ENCODE measurements at regions not wholly inside any gene's neighbourhood (a gene's known extent, or its start where the extent isn't known, plus 50 kb on each side); places are given as distances from the start of the nearest gene placed in this dataset.

DNA sequence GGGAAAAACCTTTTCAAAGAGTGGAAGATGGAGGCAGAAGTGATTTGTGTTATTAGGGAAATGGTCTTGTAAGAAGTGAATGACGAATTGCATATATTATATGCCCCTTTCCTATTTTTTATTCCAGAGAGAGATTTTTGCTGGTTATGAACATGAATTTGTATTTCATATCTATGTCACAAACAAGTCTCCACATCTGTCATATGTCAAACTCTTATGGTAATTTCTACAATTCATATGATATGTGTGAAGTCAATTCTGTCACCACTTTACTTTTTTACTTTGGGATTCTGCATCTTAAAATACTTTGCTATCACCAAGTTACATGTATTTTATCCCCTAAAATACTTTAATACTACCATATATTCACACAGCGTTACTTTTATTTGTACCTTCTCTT, 594.2 kb upstream of the ARPP21 start:
- DNase-seq (ENCODE audit: low spot score), result no peak
- no peaks in the 10 kb centered on the region for H3K4me1 Mint-ChIP-seq (ENCODE audit: low read depth)
- H3K27me3 Mint-ChIP-seq (ENCODE audit: low read depth), result no peaks in the 10 kb centered on the region
- no peak overlapping the region for H3K4me3 Mint-ChIP-seq (ENCODE audit: low read depth)
- H3K27ac Mint-ChIP-seq, result no peak overlapping the region
- no peaks in the 10 kb centered on the region for H3K36me3 Mint-ChIP-seq (ENCODE audit: low read depth)
- H3K9me3 Mint-ChIP-seq, result no peaks in the 10 kb centered on the region
- intact Hi-C loops (cut with micrococcal nuclease), result no loop called here

DNA sequence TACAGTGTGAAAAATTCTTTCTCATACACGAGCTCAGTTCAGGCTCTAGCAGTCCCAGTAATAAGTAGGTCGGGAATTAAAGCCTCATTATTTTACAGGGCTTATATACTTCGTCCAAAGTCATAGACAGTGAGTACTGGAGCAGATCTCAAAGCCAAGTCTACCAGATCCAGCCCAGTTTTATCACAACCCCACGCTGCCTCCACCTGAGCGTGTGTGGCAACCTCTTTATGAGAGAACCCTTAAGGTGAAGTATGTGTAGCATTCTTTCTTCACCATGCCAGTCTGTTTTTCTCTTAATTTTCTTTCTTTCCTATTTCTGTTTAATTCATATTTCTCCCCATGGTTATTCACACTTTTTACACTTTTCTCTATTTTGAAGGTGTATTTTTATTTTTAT, 574.6 kb upstream of the ARPP21 start:
- Mint-ChIP-seq H3K27ac (no peak overlapping the region), H3K4me1 (ENCODE audit: low read depth) (no peaks in the 10 kb centered on the region), H3K36me3 (ENCODE audit: low read depth) (no peaks in the 10 kb centered on the region), H3K27me3 (ENCODE audit: low read depth) (no peaks in the 10 kb centered on the region), H3K9me3 (no peaks in the 10 kb centered on the region), H3K4me3 (ENCODE audit: low read depth) (no peak overlapping the region)
- intact Hi-C loops (cut with micrococcal nuclease), result no loop called here
- DNase-seq (ENCODE audit: low spot score), result no peak

DNA sequence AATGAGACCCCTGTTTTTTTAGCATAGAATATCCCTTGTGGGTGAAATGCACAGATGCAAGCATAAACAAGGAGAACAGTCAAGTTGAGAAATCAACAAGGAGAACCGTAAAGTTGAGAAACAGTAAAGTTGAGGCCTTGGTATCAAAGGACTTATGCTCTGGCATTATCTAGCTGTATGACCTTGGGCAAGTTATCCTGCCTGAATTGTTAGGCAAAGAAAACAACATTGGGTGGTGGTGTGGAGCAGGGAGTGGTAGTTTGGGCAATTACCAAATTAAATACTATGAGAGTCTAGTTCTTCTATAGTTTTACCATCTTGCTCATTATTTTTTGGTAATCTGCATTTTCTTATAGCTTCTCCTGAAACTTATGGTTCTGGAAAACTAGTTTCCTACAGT, 573.4 kb upstream of the ARPP21 start:
- intact Hi-C loops (cut with micrococcal nuclease), result no loop called here
- no peak overlapping the region for H3K4me3 Mint-ChIP-seq (ENCODE audit: low read depth)
- H3K9me3 Mint-ChIP-seq, result no peaks in the 10 kb centered on the region

DNA sequence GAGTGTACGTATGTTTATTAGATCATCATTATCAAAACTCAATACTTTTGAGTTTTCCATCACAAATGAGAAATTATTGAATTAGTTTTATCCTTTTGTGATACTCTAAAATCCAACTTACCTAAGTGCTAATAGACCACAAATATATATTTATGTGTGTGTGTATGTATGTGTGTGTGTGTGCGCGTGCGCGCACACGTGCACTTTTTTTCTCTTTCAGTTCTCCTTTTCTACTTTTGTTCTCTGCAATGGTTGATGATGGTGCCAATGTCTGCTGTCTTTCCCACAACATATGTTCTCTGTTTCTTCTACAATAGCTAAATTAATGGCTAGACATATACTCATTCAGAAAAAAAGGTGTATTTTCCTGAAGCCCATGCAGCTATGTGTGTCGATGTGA, 571.6 kb upstream of the ARPP21 start:
- no peaks in the 10 kb centered on the region for H3K27me3 Mint-ChIP-seq (ENCODE audit: low read depth)
- intact Hi-C loops (cut with micrococcal nuclease), result no loop called here
- no peak overlapping the region for H3K4me3 Mint-ChIP-seq (ENCODE audit: low read depth)
- H3K27ac Mint-ChIP-seq, result no peak overlapping the region
- no peaks in the 10 kb centered on the region for H3K4me1 Mint-ChIP-seq (ENCODE audit: low read depth)
- H3K9me3 Mint-ChIP-seq, result no peaks in the 10 kb centered on the region
- H3K36me3 Mint-ChIP-seq (ENCODE audit: low read depth), result no peaks in the 10 kb centered on the region
- no peak for DNase-seq (ENCODE audit: low spot score)

More for the DNA sequence above, 573.4 kb upstream of the ARPP21 start:
- no peak for DNase-seq (ENCODE audit: low spot score)
- no peaks in the 10 kb centered on the region for H3K4me1 Mint-ChIP-seq (ENCODE audit: low read depth)
- no peak overlapping the region for H3K27ac Mint-ChIP-seq
- H3K27me3 Mint-ChIP-seq (ENCODE audit: low read depth), result no peaks in the 10 kb centered on the region
- no peaks in the 10 kb centered on the region for H3K36me3 Mint-ChIP-seq (ENCODE audit: low read depth)

DNA sequence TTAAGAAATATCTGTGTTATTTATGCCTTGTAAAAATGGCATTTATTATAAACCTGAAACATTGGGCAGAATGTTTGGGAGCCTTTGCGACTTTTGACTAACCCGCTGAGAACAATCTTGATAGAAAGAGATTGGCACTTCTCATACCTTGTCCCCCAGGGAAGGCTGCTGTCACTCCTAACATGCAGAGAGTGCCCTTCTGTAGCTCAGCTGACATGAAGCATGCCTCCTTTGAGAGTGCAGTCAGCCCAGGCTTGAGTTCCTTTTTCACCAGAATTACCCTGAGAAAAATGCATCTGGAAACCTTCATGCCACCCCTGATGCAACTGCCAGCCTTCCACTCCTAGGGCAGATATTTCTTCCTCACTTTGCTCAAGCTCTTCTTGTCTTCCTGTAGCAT, 569.2 kb upstream of the ARPP21 start:
- Mint-ChIP-seq H3K36me3 (ENCODE audit: low read depth) (no peaks in the 10 kb centered on the region), H3K4me3 (ENCODE audit: low read depth) (no peak overlapping the region), H3K27me3 (ENCODE audit: low read depth) (no peaks in the 10 kb centered on the region), H3K4me1 (ENCODE audit: low read depth) (no peaks in the 10 kb centered on the region), H3K27ac (no peak overlapping the region), H3K9me3 (no peaks in the 10 kb centered on the region)
- intact Hi-C loops (cut with micrococcal nuclease), result no loop called here
- no peak for DNase-seq (ENCODE audit: low spot score)

DNA sequence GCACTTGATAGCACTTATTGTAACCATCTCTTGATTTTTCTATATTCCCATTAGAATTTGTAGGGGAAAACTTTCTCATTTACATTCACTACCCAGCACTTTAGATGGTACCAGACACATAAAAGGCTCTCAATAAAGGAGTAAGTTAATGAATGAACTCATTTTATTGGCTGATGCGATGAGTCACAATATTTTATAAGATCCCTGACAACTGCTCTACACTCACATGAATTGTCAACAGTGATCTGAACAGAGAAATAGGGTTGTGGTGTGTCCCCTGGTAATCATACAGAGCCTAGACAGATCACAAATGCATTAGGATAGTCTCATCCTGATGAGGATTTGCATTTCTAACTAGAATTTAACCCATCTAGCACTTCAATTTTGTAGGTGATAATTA, 567.6 kb upstream of the ARPP21 start:
- DNase-seq (ENCODE audit: low spot score), result no peak
- no peaks in the 10 kb centered on the region for H3K36me3 Mint-ChIP-seq (ENCODE audit: low read depth)
- H3K27me3 Mint-ChIP-seq (ENCODE audit: low read depth), result no peaks in the 10 kb centered on the region
- intact Hi-C loops (cut with micrococcal nuclease), result no loop called here
- no peaks in the 10 kb centered on the region for H3K4me1 Mint-ChIP-seq (ENCODE audit: low read depth)
- no peaks in the 10 kb centered on the region for H3K9me3 Mint-ChIP-seq
- no peak overlapping the region for H3K27ac Mint-ChIP-seq
- no peak overlapping the region for H3K4me3 Mint-ChIP-seq (ENCODE audit: low read depth)

DNA sequence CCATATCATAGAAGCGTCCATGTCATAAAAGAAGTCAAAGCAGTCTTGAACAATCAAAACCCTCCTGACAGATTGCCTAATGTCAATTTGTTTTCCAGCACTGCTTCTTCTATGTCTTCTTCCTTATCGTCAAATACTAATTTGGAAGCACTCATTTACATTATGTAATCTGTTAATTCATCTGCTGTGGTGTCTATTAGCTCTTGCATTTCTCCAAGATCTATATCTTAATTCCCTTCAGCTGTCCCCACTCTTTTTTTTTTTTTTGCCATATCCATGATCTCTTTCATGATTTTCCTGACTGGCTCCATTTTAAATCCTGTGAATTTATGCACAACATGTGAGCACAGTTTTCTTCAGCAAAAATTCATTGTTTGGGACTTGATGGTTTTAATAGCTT, 560.5 kb upstream of the ARPP21 start:
- Mint-ChIP-seq H3K9me3 (no peaks in the 10 kb centered on the region), H3K4me1 (ENCODE audit: low read depth) (no peaks in the 10 kb centered on the region)

DNA sequence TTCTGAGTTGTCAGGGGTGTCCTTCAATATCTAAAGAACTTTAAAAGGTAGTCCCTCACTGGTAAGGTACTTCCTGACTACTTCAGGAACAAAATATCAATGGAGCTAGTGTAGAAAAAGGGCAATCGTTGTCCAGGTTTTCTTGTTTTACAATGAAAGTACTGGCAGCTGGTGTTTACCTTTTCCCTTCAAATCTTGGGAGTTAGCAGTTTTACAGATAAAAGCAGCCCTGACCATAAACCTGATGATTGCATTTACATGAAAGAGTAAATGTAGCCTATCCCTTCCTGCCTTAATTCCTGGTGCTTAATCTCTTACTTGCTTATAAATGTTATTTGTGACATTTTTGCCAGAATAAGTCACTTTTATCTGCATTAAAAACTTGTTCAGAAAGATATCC, 559.9 kb upstream of the ARPP21 start:
- no peak overlapping the region for H3K4me3 Mint-ChIP-seq (ENCODE audit: low read depth)
- no peaks in the 10 kb centered on the region for H3K27me3 Mint-ChIP-seq (ENCODE audit: low read depth)
- no peaks in the 10 kb centered on the region for H3K36me3 Mint-ChIP-seq (ENCODE audit: low read depth)
- intact Hi-C loops (cut with micrococcal nuclease), result no loop called here
- H3K4me1 Mint-ChIP-seq (ENCODE audit: low read depth), result no peaks in the 10 kb centered on the region
- no peak for DNase-seq (ENCODE audit: low spot score)
- H3K27ac Mint-ChIP-seq, result no peak overlapping the region
- no peaks in the 10 kb centered on the region for H3K9me3 Mint-ChIP-seq

More for the DNA sequence above, 560.5 kb upstream of the ARPP21 start:
- DNase-seq (ENCODE audit: low spot score), result no peak
- intact Hi-C loops (cut with micrococcal nuclease), result no loop called here
- Mint-ChIP-seq H3K4me3 (ENCODE audit: low read depth) (no peak overlapping the region), H3K27me3 (ENCODE audit: low read depth) (no peaks in the 10 kb centered on the region), H3K27ac (no peak overlapping the region), H3K36me3 (ENCODE audit: low read depth) (no peaks in the 10 kb centered on the region)

DNA sequence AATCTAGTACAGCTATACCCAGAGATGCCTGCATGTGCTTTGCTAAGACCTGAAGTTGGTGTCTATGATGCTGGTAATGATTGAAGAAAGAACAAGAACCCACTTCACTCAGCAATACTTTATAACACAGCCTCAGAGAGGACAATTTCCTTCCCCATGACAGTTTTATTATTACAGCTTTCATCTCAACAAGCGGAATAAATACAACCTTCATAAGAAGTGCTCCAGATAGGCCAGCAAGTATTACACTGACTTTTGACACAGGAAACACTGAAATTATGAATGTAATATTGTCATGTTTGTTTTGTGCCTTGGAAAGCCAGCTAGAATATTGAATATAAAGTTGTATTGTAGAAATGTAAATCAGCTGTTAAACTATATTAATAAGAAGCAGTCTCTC, 557.4 kb upstream of the ARPP21 start:
- Mint-ChIP-seq H3K4me3 (ENCODE audit: low read depth) (no peak overlapping the region), H3K27me3 (ENCODE audit: low read depth) (no peaks in the 10 kb centered on the region), H3K27ac (no peak overlapping the region), H3K4me1 (ENCODE audit: low read depth) (no peaks in the 10 kb centered on the region), H3K9me3 (no peaks in the 10 kb centered on the region), H3K36me3 (ENCODE audit: low read depth) (no peaks in the 10 kb centered on the region)
- DNase-seq (ENCODE audit: low spot score), result no peak
- intact Hi-C loops (cut with micrococcal nuclease), result no loop called here

DNA sequence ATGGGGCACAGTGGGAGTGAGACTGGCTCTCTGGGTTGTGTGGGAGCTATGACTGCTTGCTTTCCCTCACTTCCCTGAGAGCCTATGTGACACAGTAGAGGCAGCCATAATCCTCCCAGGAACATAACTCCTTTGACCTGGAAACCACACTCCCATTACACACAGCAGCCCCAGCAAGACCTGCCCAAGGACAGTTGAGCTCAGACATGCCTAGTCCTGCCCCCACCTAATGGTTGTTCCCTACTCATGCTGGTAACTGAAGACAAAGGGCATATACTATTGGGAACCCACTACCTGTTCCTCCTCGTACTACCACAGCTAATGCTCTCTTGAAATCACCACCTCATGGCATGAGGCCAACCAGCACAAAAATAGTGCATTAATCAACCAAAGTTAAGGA, 550.4 kb upstream of the ARPP21 start:
- Mint-ChIP-seq H3K4me3 (ENCODE audit: low read depth) (no peak overlapping the region), H3K4me1 (ENCODE audit: low read depth) (no peaks in the 10 kb centered on the region), H3K27me3 (ENCODE audit: low read depth) (no peaks in the 10 kb centered on the region), H3K27ac (no peak overlapping the region), H3K36me3 (ENCODE audit: low read depth) (no peaks in the 10 kb centered on the region), H3K9me3 (peaks cover 18% of the 10 kb centered on the region)
- intact Hi-C loops (cut with micrococcal nuclease), result no loop called here
- no peak for DNase-seq (ENCODE audit: low spot score)

DNA sequence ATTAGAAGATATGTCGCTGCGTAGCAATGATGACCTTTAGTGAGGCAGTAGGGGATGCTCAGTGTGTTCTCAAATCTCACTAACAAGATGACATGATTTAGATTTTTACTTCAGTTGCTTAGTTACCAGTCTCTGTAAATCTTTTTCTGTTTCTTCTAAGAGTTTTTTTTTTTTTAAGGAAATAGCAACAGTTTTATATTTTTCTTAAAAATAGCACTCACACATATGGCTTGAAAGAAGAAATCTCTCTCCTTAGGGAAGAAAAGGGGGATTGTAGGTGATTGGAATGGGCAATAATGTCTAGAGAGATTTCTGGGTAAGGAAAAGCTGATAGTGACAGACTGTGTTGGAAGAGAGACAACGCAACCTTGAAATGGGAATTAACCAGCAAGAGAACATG, 524.6 kb upstream of the ARPP21 start:
- H3K27me3 Mint-ChIP-seq (ENCODE audit: low read depth), result no peaks in the 10 kb centered on the region
- no peak overlapping the region for H3K4me3 Mint-ChIP-seq (ENCODE audit: low read depth)
- no peak for DNase-seq (ENCODE audit: low spot score)
- no peaks in the 10 kb centered on the region for H3K4me1 Mint-ChIP-seq (ENCODE audit: low read depth)
- intact Hi-C loops (cut with micrococcal nuclease), result no loop called here
- H3K36me3 Mint-ChIP-seq (ENCODE audit: low read depth), result no peaks in the 10 kb centered on the region
- H3K9me3 Mint-ChIP-seq, result no peaks in the 10 kb centered on the region
- H3K27ac Mint-ChIP-seq, result no peak overlapping the region

DNA sequence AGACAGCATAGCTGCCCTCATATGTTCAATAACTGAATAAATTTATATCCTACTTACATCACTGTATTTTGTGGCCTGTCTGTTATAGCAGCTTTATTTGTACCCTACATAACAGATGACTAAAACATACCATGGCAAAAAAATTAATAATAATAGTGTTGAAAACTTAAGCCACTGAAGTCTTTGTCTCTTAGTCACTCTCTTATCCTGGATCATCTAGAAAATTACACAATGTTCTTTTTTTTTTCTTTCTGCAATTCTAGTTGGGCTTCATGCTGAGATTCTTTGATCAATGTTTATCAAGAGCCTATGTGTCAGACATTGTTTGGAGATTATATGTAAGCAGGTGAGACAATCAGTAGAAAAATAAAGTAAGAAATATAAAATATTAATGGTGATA, 519.3 kb upstream of the ARPP21 start:
- Mint-ChIP-seq H3K27ac (no peak overlapping the region), H3K9me3 (no peaks in the 10 kb centered on the region), H3K36me3 (ENCODE audit: low read depth) (no peaks in the 10 kb centered on the region), H3K27me3 (ENCODE audit: low read depth) (no peaks in the 10 kb centered on the region), H3K4me1 (ENCODE audit: low read depth) (no peaks in the 10 kb centered on the region), H3K4me3 (ENCODE audit: low read depth) (no peak overlapping the region)
- no peak for DNase-seq (ENCODE audit: low spot score)
- intact Hi-C loops (cut with micrococcal nuclease), result no loop called here

DNA sequence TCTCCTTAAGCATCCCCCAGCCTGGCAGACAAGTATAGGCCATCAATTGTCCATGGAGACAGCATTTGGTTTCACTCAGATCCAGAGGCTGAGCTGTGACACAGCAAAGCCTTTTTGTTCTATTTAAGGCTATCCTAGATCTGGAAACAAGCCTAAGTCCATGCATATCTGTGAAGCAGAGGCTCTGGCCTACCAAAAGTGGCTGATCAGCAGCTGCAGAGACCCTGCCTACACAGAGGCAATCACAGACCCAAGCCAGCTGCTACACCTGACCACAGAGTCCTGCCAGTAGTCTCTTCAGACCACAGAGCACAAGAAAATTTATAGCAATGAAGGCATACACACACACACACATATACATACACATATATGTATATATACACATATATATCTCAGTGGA, 501.7 kb upstream of the ARPP21 start:
- intact Hi-C loops (cut with micrococcal nuclease), result no loop called here
- Mint-ChIP-seq H3K9me3 (peaks cover 8% of the 10 kb centered on the region), H3K27me3 (ENCODE audit: low read depth) (no peaks in the 10 kb centered on the region), H3K27ac (no peak overlapping the region), H3K4me1 (ENCODE audit: low read depth) (no peaks in the 10 kb centered on the region), H3K36me3 (ENCODE audit: low read depth) (no peaks in the 10 kb centered on the region), H3K4me3 (ENCODE audit: low read depth) (no peak overlapping the region)
- DNase-seq (ENCODE audit: low spot score), result no peak

DNA sequence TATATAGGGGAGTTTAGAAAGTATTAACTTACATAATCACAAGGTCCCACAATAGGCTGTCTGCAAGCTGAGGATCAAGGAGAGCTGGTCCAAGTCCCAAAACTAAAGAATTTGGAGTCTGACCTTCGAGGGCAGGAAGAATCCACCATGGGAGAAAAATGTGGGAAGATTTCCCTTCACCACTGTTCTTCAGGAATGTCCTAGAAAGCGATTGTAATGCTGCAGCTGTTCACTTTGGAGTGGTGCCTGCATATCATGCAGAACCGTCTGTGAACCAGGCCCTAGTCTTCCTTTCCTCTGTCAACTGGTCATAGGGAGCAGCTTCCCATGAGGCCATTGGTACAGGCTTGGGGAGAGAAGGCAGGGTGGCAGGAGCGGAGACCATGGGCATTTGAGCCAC, 497.9 kb upstream of the ARPP21 start:
- intact Hi-C loops (cut with micrococcal nuclease), result no loop called here
- Mint-ChIP-seq H3K9me3 (peaks cover 4% of the 10 kb centered on the region), H3K27me3 (ENCODE audit: low read depth) (no peaks in the 10 kb centered on the region)

More for the DNA sequence above, 497.9 kb upstream of the ARPP21 start:
- H3K36me3 Mint-ChIP-seq (ENCODE audit: low read depth), result no peaks in the 10 kb centered on the region
- no peak overlapping the region for H3K4me3 Mint-ChIP-seq (ENCODE audit: low read depth)
- H3K4me1 Mint-ChIP-seq (ENCODE audit: low read depth), result no peaks in the 10 kb centered on the region
- no peak for DNase-seq (ENCODE audit: low spot score)
- H3K27ac Mint-ChIP-seq, result no peak overlapping the region

Data from activated T-helper 2 cell treated with anti-CD3 and anti-CD28 coated beads, Interferon-gamma antibody, Interleukin-2, Interleukin-4, amounts not matched to agents 10 μg/mL and 5 μg/mL and 100 μg/mL, durations not matched to agents 14 hours and 24 hours and 36 hours (primary cell).